H1 (cell line): ENCODE measurements at regions not wholly inside any gene's neighbourhood (a gene's known extent, or its start where the extent isn't known, plus 50 kb on each side); places are given as distances from the start of the nearest gene placed in this dataset. TPM values are rescaled to one million over a fixed set of nuclear protein-coding genes. Genes with fewer than 3 reads are reported as not detected.
"Not testable (repeated sequence)": the region's sequence is repeated elsewhere in the genome, so short reads cannot be mapped to it uniquely, and the experiment has no call there.

Source experiments
- CTCF ChIA-PET: fragments of 300-600 bp; sonication (Branson Sonifier 250); formaldehyde crosslinking; loops from one replicate; lab custom pipeline; 2021; ENCODE audit not compliant: partially characterized antibody; lab: Charles Lee
- POLR2A ChIA-PET: fragments of 300-600 bp; sonication (Branson Sonifier 250); formaldehyde crosslinking; loops from one replicate; lab custom pipeline; 2021; ENCODE audit warnings: inconsistent platforms; ENCODE audit not compliant: partially characterized antibody; lab: Charles Lee
- DNase-seq, 2 experiments: peaks; one replicate each; pipeline versions ENCODE4 v3.0.0 to v3.0.0-alpha.2; 2010 to 2022; ENCODE audit warnings: low spot score in 2 of 2, low read depth in 1 of 2, mixed read lengths in 1 of 2
- FAIRE-seq: peaks from 2 replicates; lab custom pipeline; 2011; peaks lifted over from hg19 to GRCh38; lab: Jason Lieb, UNC
- H2AFZ ChIP-seq: 2 replicates; pipeline ENCODE4 v1.8.1; 2012; ENCODE audit warnings: low read length, inconsistent platforms
- H2AK5ac ChIP-seq: 2 replicates; pipeline ENCODE4 v1.6.1; 2013; ENCODE audit warnings: low read depth, low read length
- H2BK120ac ChIP-seq: replicated peaks from 2 replicates; pipeline ENCODE3; 2013; ENCODE audit warnings: low read depth, low read length, inconsistent platforms
- H2BK12ac ChIP-seq: 2 replicates; pipeline ENCODE4 v1.6.1; 2013; ENCODE audit warnings: low read depth, low read length
- H2BK15ac ChIP-seq: 2 replicates; pipeline ENCODE4 v1.6.1; 2013; ENCODE audit warnings: low read length
- H2BK20ac ChIP-seq: 2 replicates; pipeline ENCODE4 v1.6.1; 2013; ENCODE audit warnings: low read length
- H2BK5ac ChIP-seq: 2 replicates; pipeline ENCODE4 v1.6.1; 2013; ENCODE audit warnings: low read depth, low read length
- H3K14ac ChIP-seq: 2 replicates; pipeline ENCODE4 v1.6.1; 2013; ENCODE audit warnings: inconsistent platforms; ENCODE audit not compliant: insufficient read length
- H3K18ac ChIP-seq: 2 replicates; pipeline ENCODE4 v1.6.1; 2013; ENCODE audit warnings: low read length; ENCODE audit errors: extremely low read depth
- H3K23ac ChIP-seq: 2 replicates; pipeline ENCODE4 v1.6.1; 2013; ENCODE audit warnings: inconsistent platforms; ENCODE audit not compliant: insufficient read length
- H3K23me2 ChIP-seq: 2 replicates; pipeline ENCODE4 v1.6.1; 2013; ENCODE audit warnings: low read depth, low read length
- H3K27ac ChIP-seq: 2 replicates; pipeline ENCODE4 v1.6.1; 2011; ENCODE audit warnings: low read depth, low read length, inconsistent platforms
- H3K27me3 ChIP-seq, 4 experiments: replicated peaks in 1 of 4; 1 replicate in 1 of 4; 2 replicates in 3 of 4; pipeline versions ENCODE4 v1.6.1 to v1.8.1; 2011 to 2013; ENCODE audit warnings: low read length in 3 of 4, mild to moderate bottlenecking in 3 of 4, inconsistent platforms in 2 of 4, mixed read lengths in 2 of 4, moderate library complexity in 1 of 4; ENCODE audit not compliant: control insufficient read depth in 3 of 4, insufficient read depth in 3 of 4; ENCODE audit errors: extremely low read depth in 1 of 4
- H3K36me3 ChIP-seq, 4 experiments: 2 replicates each; pipeline versions ENCODE4 v1.6.1 to v1.8.1; 2011 to 2013; ENCODE audit warnings: mild to moderate bottlenecking in 4 of 4, low read length in 3 of 4, moderate library complexity in 2 of 4, control low read depth in 1 of 4, inconsistent platforms in 1 of 4; ENCODE audit not compliant: insufficient read depth in 4 of 4, control insufficient read depth in 2 of 4
- H3K4ac ChIP-seq: replicated peaks from 2 replicates; pipeline ENCODE3; 2013; ENCODE audit warnings: low read length, low read depth, mixed read lengths, inconsistent platforms; ENCODE audit not compliant: insufficient read length
- H3K4me1 ChIP-seq, 4 experiments: replicated peaks in 1 of 4; 1 replicate in 1 of 4; 2 replicates in 3 of 4; pipeline versions ENCODE4 v1.6.1 to v1.8.1; 2011 to 2013; ENCODE audit warnings: low read length in 3 of 4, inconsistent platforms in 2 of 4, mixed read lengths in 1 of 4; ENCODE audit not compliant: insufficient read depth in 4 of 4, control insufficient read depth in 3 of 4
- H3K4me2 ChIP-seq, 2 experiments: 2 replicates each; pipeline versions ENCODE4 v1.6.1 to v1.8.1; 2011 to 2013; ENCODE audit warnings: low read depth in 2 of 2, low read length in 2 of 2, control low read depth in 1 of 2, inconsistent platforms in 1 of 2, mild to moderate bottlenecking in 1 of 2; ENCODE audit not compliant: insufficient read depth in 1 of 2
- H3K4me3 ChIP-seq, 4 experiments: fragments of 200-600, 300-600 bp in 1 of 4; sonication (generic), shearing (Covaris generic), sonication (Bioruptor Twin) in 1 of 4; 2 replicates each; pipeline versions ENCODE4 v1.5.1 to v1.8.1; 2011 to 2016; ENCODE audit warnings: low read length in 4 of 4, low read depth in 3 of 4, control low read depth in 2 of 4, inconsistent platforms in 2 of 4, mild to moderate bottlenecking in 2 of 4, mixed read lengths in 1 of 4, moderate library complexity in 1 of 4; ENCODE audit not compliant: insufficient read depth in 2 of 4; ENCODE audit errors: extremely low read depth in 1 of 4
- H3K56ac ChIP-seq: replicated peaks from 2 replicates; pipeline ENCODE3; 2013; ENCODE audit warnings: low read depth, mild to moderate bottlenecking, mixed read lengths, low read length, inconsistent platforms; ENCODE audit not compliant: insufficient read length
- H3K79me1 ChIP-seq: 2 replicates; pipeline ENCODE4 v1.6.1; 2013; ENCODE audit warnings: low read depth, low read length, control low read depth
- H3K79me2 ChIP-seq, 2 experiments: 2 replicates each; pipeline versions ENCODE4 v1.6.1 to v1.8.1; 2012 to 2013; ENCODE audit warnings: low read length in 2 of 2, mild to moderate bottlenecking in 2 of 2, inconsistent platforms in 1 of 2; ENCODE audit not compliant: insufficient read depth in 2 of 2, control insufficient read depth in 1 of 2
- H3K9ac ChIP-seq, 4 experiments: replicated peaks in 1 of 4; 1 replicate in 1 of 4; 2 replicates in 3 of 4; pipeline versions ENCODE4 v1.6.1 to v1.8.1; 2011 to 2013; ENCODE audit warnings: low read depth in 3 of 4, low read length in 3 of 4, control low read depth in 2 of 4, mild to moderate bottlenecking in 2 of 4, moderate library complexity in 2 of 4, inconsistent platforms in 1 of 4; ENCODE audit errors: extremely low read depth in 1 of 4
- H3K9me3 ChIP-seq, 2 experiments: 2 replicates each; pipeline versions ENCODE4 v1.6.1 to v1.8.1; 2012 to 2013; ENCODE audit warnings: mild to moderate bottlenecking in 2 of 2, moderate library complexity in 2 of 2, control low read depth in 1 of 2, inconsistent platforms in 1 of 2, low read depth in 1 of 2, low read length in 1 of 2, mixed read lengths in 1 of 2; ENCODE audit not compliant: insufficient read depth in 2 of 2
- H4K20me1 ChIP-seq, 2 experiments: replicated peaks in 1 of 2; 2 replicates each; pipeline versions ENCODE3 to v1.8.1; 2011 to 2013; ENCODE audit warnings: inconsistent platforms in 2 of 2, low read length in 2 of 2, mild to moderate bottlenecking in 1 of 2; ENCODE audit not compliant: insufficient read depth in 2 of 2, control insufficient read depth in 1 of 2
- H4K5ac ChIP-seq: 2 replicates; pipeline ENCODE4 v1.6.1; 2013; ENCODE audit warnings: low read length, low read depth, mixed read lengths, inconsistent platforms; ENCODE audit not compliant: insufficient read length
- H4K8ac ChIP-seq: 2 replicates; pipeline ENCODE4 v1.8.0; 2013; ENCODE audit warnings: mild to moderate bottlenecking, moderate library complexity, low read length, inconsistent platforms; ENCODE audit not compliant: insufficient read depth; ENCODE audit errors: extremely low read depth
- H4K91ac ChIP-seq: replicated peaks from 2 replicates; pipeline ENCODE3; 2013; ENCODE audit warnings: low read length, mixed read lengths, inconsistent platforms; ENCODE audit not compliant: insufficient read length
- WGBS, 2 experiments: shearing (Covaris generic) in 1 of 2; methylation state at CpG; one replicate each; pipeline versions ENCODE4 v1.1.6 to v1.1.7; 2013 to 2015; ENCODE audit warnings: low lambda C conversion rate in 2 of 2, mixed read lengths in 2 of 2, inconsistent platforms in 1 of 2, low coverage in 1 of 2, missing lambda C conversion rate in 1 of 2; ENCODE audit not compliant: insufficient replicate concordance in 2 of 2, insufficient coverage in 1 of 2, insufficient read length in 1 of 2; ENCODE audit errors: extremely low coverage in 1 of 2, missing lambda C conversion rate in 1 of 2; 5-methylcytosine and 5-hydroxymethylcytosine counted together
- small RNA-seq: library from polyadenylated mRNA; stranded (forward); fragments of <200 nt; extraction: miRNeasy Mini kit (QIAGEN cat#:217004); gene quantifications from one replicate; pipeline ENCODE3, GENCODE V24; 2013; ENCODE audit not compliant: insufficient read depth

DNA sequence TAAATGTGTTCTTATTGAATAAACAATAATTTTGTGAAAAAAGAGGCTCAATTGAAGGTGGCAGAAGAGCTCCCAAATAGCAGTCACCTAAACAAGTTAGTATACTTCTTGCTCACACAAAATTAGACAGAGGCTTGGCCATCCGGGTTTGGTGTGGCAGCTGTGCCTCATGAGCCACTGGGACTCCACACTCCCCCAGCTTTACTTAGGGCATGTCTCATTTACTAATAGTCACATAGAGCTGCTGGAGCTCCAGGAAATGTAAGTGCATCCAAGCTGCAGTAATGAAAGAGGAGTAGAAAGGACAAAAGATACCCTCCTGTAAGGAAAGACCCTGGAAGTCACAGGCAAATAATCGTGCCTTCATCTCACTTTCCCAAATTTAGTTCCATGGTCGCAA lies 188.8 kb downstream of the ANKRD36 start:
- H4K5ac ChIP-seq, H2AK5ac ChIP-seq, H3K4ac ChIP-seq, H2BK20ac ChIP-seq, H4K91ac ChIP-seq, H3K4me1 ChIP-seq, H3K56ac ChIP-seq, H4K20me1 ChIP-seq, H2AFZ ChIP-seq, H3K27me3 ChIP-seq, H3K36me3 ChIP-seq, H3K27ac ChIP-seq, H3K23ac ChIP-seq, H2BK12ac ChIP-seq, CTCF ChIA-PET, H3K79me1 ChIP-seq, H3K18ac ChIP-seq, POLR2A ChIA-PET, H3K14ac ChIP-seq, H4K8ac ChIP-seq, H3K9ac ChIP-seq, H3K79me2 ChIP-seq, H2BK120ac ChIP-seq, H3K4me3 ChIP-seq, H2BK15ac ChIP-seq, H3K23me2 ChIP-seq, H3K9me3 ChIP-seq, DNase-seq, H2BK5ac ChIP-seq, FAIRE-seq, H3K4me2 ChIP-seq: not testable (repeated sequence)
- no CpG with 5 or more reads among the region's 3 CpGs for WGBS, 2 experiments

Small RNA genes in the stretch of these regions (small RNA-seq; reads per million reads assigned to genes)
- gene IGKV1OR2-11 (not detected), gene IGKV1OR2-6 (not detected), gene IGKV1OR2-9 (not detected), gene IGKV2OR2-8 (not detected), gene IGKV3OR2-5 (not detected)
